GM23248 (cell line): ENCODE measurements at regions not wholly inside any gene's neighbourhood (a gene's known extent, or its start where the extent isn't known, plus 50 kb on each side); places are given as distances from the start of the nearest gene placed in this dataset.

Experiments used
- DNase-seq: peaks from one replicate; pipeline ENCODE4 v3.0.0-alpha.2; 2015
- H2AFZ ChIP-seq: fragments of 200-600 bp; sonication (generic); 2 replicates; pipeline ENCODE4 v1.6.1; 2016; ENCODE audit warnings: antibody characterized with exemption
- H3F3A ChIP-seq: fragments of 200-600 bp; sonication (generic); 2 replicates; pipeline ENCODE4 v1.6.1; 2016; ENCODE audit warnings: mild to moderate bottlenecking, antibody characterized with exemption, mixed run types; ENCODE audit not compliant: insufficient read depth
- H3K27ac ChIP-seq: fragments of 200-600 bp; sonication (generic); 2 replicates; pipeline ENCODE4 v1.5.1; 2016; ENCODE audit warnings: mild to moderate bottlenecking
- H3K27me3 ChIP-seq: fragments of 200-600 bp; sonication (generic); replicated peaks from 2 replicates; pipeline ENCODE4 v1.6.1; 2016; ENCODE audit warnings: mild to moderate bottlenecking; ENCODE audit not compliant: insufficient read depth
- H3K36me3 ChIP-seq: fragments of 200-600 bp; sonication (generic); 2 replicates; pipeline ENCODE4 v1.6.1; 2016; ENCODE audit warnings: low read depth, mild to moderate bottlenecking
- H3K4me1 ChIP-seq: fragments of 200-600 bp; sonication (generic); 2 replicates; pipeline ENCODE4 v1.6.1; 2016; ENCODE audit warnings: mild to moderate bottlenecking; ENCODE audit not compliant: insufficient read depth
- H3K4me2 ChIP-seq: fragments of 200-600 bp; sonication (generic); one replicate; pipeline ENCODE4 v1.6.1; 2016; ENCODE audit warnings: mild to moderate bottlenecking; ENCODE audit not compliant: unreplicated experiment
- H3K4me3 ChIP-seq: fragments of 200-600 bp; sonication (generic); 2 replicates; pipeline ENCODE4 v1.5.1; 2016; ENCODE audit warnings: mild to moderate bottlenecking
- H3K79me2 ChIP-seq: fragments of 200-600 bp; sonication (generic); 2 replicates; pipeline ENCODE4 v1.6.1; 2016; ENCODE audit warnings: mild to moderate bottlenecking; ENCODE audit not compliant: insufficient read depth
- H3K9ac ChIP-seq: fragments of 200-600 bp; sonication (generic); 2 replicates; pipeline ENCODE4 v1.6.1; 2016; ENCODE audit warnings: mild to moderate bottlenecking
- H3K9me2 ChIP-seq: fragments of 200-600 bp; sonication (generic); 2 replicates; pipeline ENCODE4 v1.6.1; 2016; ENCODE audit warnings: mixed run types, mild to moderate bottlenecking, moderate library complexity; ENCODE audit not compliant: insufficient read depth
- H3K9me3 ChIP-seq: fragments of 200-600 bp; sonication (generic); one replicate; pipeline ENCODE4 v1.6.1; 2017; ENCODE audit warnings: low read depth
- H4K20me1 ChIP-seq: fragments of 200-600 bp; sonication (generic); 2 replicates; pipeline ENCODE4 v1.6.0; 2016; ENCODE audit not compliant: insufficient read depth
- EZH2 ChIP-seq: fragments of 200-600 bp; sonication (generic); IDR thresholded peaks from 2 replicates; pipeline ENCODE4 v1.6.1; 2018; ENCODE audit warnings: antibody characterized with exemption, mild to moderate bottlenecking; ENCODE audit not compliant: insufficient read depth, poor library complexity, severe bottlenecking
- EZH2phosphoT487 ChIP-seq: fragments of 200-600 bp; sonication (generic); IDR thresholded peaks from 2 replicates; pipeline ENCODE4 v1.6.1; 2018; ENCODE audit warnings: antibody characterized with exemption, moderate library complexity, mild to moderate bottlenecking, low read depth; ENCODE audit not compliant: insufficient read depth
- WGBS, 2 experiments: methylation state at CpG; one replicate each; pipeline ENCODE4 v1.1.6; 2015 to 2017; ENCODE audit warnings: low lambda C conversion rate in 2 of 2, low coverage in 1 of 2; ENCODE audit errors: missing lambda C conversion rate in 2 of 2; 5-methylcytosine and 5-hydroxymethylcytosine counted together
- in situ Hi-C: fragments of 300-500 bp; cut with MboI; formaldehyde crosslinking; loops from 2 replicates; pipeline ENCODE4 v1.15.0; 2020

GRCh38 chr2:2564300-2565078 is 233.4 kb upstream of the MYT1L start:
- Histone ChIP-seq H3K27ac (no peak overlapping the region), H3K79me2 (no peaks in the 10 kb centered on the region), H2AFZ (no peak overlapping the region), H3K27me3 (no peaks in the 10 kb centered on the region), H3K4me1 (no peaks in the 10 kb centered on the region), H3F3A (no peaks in the 10 kb centered on the region), H3K9ac (no peak overlapping the region), H3K4me2 (no peak overlapping the region), H3K9me3 (no peaks in the 10 kb centered on the region), H3K9me2 (no peaks in the 10 kb centered on the region), H3K36me3 (no peaks in the 10 kb centered on the region), H4K20me1 (no peaks in the 10 kb centered on the region), H3K4me3 (no peak overlapping the region)
- in situ Hi-C loops: no loop called here
- WGBS, 2 experiments: 44 to 45% methylated on average over 24 of the region's 24 CpGs
- DNase-seq: no peak
- no peak for TF ChIP-seq EZH2

DNA sequence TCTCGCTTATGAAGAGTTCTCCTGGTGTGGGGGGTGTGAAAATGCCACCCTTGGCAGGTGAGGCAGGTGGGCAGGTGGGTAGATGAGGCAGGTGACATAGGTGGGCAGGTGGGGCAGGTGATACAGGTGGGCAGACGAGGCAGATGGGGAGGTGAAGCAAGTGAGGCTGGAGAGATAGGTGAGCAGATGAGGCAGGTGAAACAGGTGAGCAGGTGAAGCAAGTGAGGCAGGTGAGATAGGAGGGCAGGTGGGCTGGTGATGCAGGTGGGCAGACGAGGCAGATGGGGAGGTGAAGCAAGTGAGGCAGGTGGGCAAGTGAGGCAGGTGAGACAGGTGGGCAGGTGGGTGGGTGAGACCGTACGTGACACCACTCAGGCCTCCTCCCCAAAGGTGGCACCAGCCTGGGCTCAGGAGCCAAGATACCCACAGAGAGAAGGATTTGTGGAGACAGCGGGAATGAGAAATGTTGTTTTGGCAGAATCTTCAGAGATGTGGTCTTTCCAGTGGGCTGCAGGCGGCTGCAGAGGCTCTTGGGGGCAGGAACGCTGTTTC is 232.3 kb upstream of the MYT1L start:
- Histone ChIP-seq H3K79me2 (no peaks in the 10 kb centered on the region), H4K20me1 (no peaks in the 10 kb centered on the region), H3K4me3 (no peak overlapping the region), H2AFZ (no peak overlapping the region), H3F3A (no peaks in the 10 kb centered on the region), H3K4me2 (no peak overlapping the region), H3K9me3 (no peaks in the 10 kb centered on the region), H3K27me3 (no peaks in the 10 kb centered on the region), H3K9ac (no peak overlapping the region), H3K4me1 (no peaks in the 10 kb centered on the region), H3K27ac (no peak overlapping the region), H3K9me2 (no peaks in the 10 kb centered on the region), H3K36me3 (no peaks in the 10 kb centered on the region)
- 45 to 52% methylated on average over 7 to 8 of the region's 8 CpGs for WGBS, 2 experiments
- TF ChIP-seq EZH2phosphoT487 (no peak), EZH2 (no peak)
- in situ Hi-C loops: no loop called here
- DNase-seq: no peak

- 38 to 39% methylated on average over 5 of the region's 5 CpGs for WGBS, 2 experiments
Measured at GRCh38 chr2:2562867-2563266, 231.8 kb upstream of the MYT1L start.

GRCh38 chr2:2561346-2562095 is 230.4 kb upstream of the MYT1L start:
- Histone ChIP-seq H3K9ac (no peak overlapping the region), H3K27ac (no peak overlapping the region), H3K36me3 (no peaks in the 10 kb centered on the region), H3K4me2 (no peak overlapping the region), H3K9me3 (no peaks in the 10 kb centered on the region), H2AFZ (no peak overlapping the region), H3K4me1 (no peaks in the 10 kb centered on the region), H3K27me3 (no peaks in the 10 kb centered on the region), H3K4me3 (no peak overlapping the region), H3K9me2 (no peaks in the 10 kb centered on the region), H3K79me2 (no peaks in the 10 kb centered on the region), H4K20me1 (no peaks in the 10 kb centered on the region), H3F3A (no peaks in the 10 kb centered on the region)
- in situ Hi-C loops: no loop called here
- WGBS, 2 experiments: 56 to 57% methylated on average over 14 of the region's 14 CpGs
- TF ChIP-seq EZH2phosphoT487: no peak
- no peak for TF ChIP-seq EZH2
- DNase-seq: no peak

More at GRCh38 chr2:2562867-2563266, 231.8 kb upstream of the MYT1L start:
- H3K9me3 ChIP-seq: no peaks in the 10 kb centered on the region
- no peaks in the 10 kb centered on the region for H3F3A ChIP-seq
- no peak overlapping the region for H3K4me2 ChIP-seq
- in situ Hi-C loops: no loop called here
- H3K27me3 ChIP-seq: no peaks in the 10 kb centered on the region
- H2AFZ ChIP-seq: no peak overlapping the region
- no peak for DNase-seq
- no peak overlapping the region for H3K9ac ChIP-seq
- H3K27ac ChIP-seq: no peak overlapping the region
- no peaks in the 10 kb centered on the region for H3K4me1 ChIP-seq
- H3K9me2 ChIP-seq: no peaks in the 10 kb centered on the region
- TF ChIP-seq EZH2 (no peak), EZH2phosphoT487 (no peak)
- no peak overlapping the region for H3K4me3 ChIP-seq
- H3K36me3 ChIP-seq: no peaks in the 10 kb centered on the region
- H4K20me1 ChIP-seq: no peaks in the 10 kb centered on the region
- no peaks in the 10 kb centered on the region for H3K79me2 ChIP-seq
